Activated naive CD4-positive, alpha-beta T cell treated with anti-CD3 and anti-CD28 coated beads for 36 hours (primary cell): ENCODE measurements at regions not wholly inside any gene's neighbourhood (a gene's known extent, or its start where the extent isn't known, plus 50 kb on each side); places are given as distances from the start of the nearest gene placed in this dataset.

ENCODE experiments used
- CTCF ChIA-PET: fragments of 350-600 bp; sonication (Branson Sonifier 250); formaldehyde crosslinking; loops from one replicate; lab custom pipeline; 2021; ENCODE audit warnings: antibody characterized with exemption; lab: Charles Lee
- DNase-seq: peaks from one replicate; pipeline ENCODE4 v3.0.0-alpha.2; 2020
- H3K27ac Mint-ChIP-seq: one replicate; pipeline ENCODE4 v1.8.0; 2021; ENCODE audit warnings: mild to moderate bottlenecking, mixed read lengths
- H3K27me3 Mint-ChIP-seq: one replicate; pipeline ENCODE4 v1.8.0; 2021; ENCODE audit warnings: low read depth, mixed read lengths
- H3K36me3 Mint-ChIP-seq: one replicate; pipeline ENCODE4 v1.8.0; 2021; ENCODE audit warnings: low read depth, mixed read lengths
- H3K4me1 Mint-ChIP-seq: one replicate; pipeline ENCODE4 v1.8.0; 2021; ENCODE audit warnings: low read depth, mixed read lengths
- H3K4me3 Mint-ChIP-seq: one replicate; pipeline ENCODE4 v1.8.0; 2021; ENCODE audit warnings: mild to moderate bottlenecking, moderate library complexity, mixed read lengths
- H3K9me3 Mint-ChIP-seq: one replicate; pipeline ENCODE4 v1.8.0; 2021; ENCODE audit warnings: mixed read lengths
- intact Hi-C: fragments of 100-400 bp; cut with micrococcal nuclease; formaldehyde crosslinking; loops from one replicate; pipeline ENCODE4 v1.15.1; 2023

DNA sequence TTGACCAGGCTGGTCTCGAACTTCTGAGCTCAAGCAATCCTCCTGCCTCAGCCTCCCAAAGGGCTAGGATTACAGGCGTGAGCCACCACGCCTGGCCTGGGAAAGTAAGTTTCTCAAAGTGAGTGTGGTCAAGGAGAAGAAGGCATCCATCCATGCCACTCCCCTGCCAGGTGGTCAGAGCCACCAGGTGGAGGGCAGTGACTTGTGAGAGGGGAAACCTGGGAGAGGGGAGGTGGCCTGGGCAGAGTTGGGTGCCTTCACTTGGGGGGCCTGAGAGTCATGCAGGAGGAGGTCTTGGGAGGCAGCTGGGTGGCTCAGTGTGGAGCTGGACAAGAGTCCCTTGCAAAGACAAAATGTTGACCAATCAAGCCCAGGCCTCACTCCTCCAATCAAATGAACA is 470.0 kb downstream of the MATN1 start:
- no peak overlapping the region for H3K27ac Mint-ChIP-seq
- no peaks in the 10 kb centered on the region for H3K9me3 Mint-ChIP-seq
- intact Hi-C loops = no loop called here
- CTCF ChIA-PET = no interaction called here
- H3K4me3 Mint-ChIP-seq = no peak overlapping the region
- DNase-seq = no peak
- no peaks in the 10 kb centered on the region for H3K4me1 Mint-ChIP-seq
- H3K27me3 Mint-ChIP-seq = peaks cover 8% of the 10 kb centered on the region
- H3K36me3 Mint-ChIP-seq = no peaks in the 10 kb centered on the region

DNA sequence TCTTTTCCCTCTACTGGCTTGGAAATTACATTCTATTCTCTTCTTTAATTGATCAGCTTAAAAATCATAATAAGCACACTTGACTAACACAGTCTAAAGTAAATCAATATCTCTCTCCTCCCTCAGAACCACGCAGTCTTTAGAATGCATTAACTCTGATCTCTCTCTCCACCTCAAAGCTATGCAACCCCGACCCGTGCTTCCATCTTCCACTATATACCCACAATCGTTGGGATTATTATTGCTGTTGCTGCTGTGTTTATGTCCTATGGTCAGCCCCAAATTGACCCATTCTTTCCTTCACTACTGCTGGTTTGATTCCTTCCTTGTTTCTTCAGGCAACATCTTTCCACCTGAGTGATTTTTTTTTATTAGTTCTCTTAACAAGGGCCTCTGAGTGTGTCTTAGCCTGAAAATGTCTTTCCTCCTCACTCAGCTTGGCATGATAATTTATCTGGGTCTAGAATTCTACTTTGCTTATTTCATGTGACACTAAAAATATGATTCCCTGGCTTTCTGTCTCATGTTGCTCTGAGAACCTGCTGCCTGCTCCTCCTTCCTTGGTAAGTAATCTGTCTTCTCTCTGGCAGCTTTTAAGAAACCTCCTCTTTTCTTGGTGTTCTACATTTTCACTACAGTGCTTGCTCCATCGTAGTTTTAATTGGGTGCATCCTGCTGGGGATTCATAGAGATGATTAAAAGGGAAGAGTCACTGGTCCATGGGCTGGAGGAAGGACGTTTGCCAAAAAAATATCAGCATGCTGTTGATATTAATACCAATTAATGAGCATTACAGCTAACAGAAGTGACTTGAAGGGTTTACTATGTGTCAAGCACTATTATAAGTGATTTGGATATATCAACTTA is 472.2 kb downstream of the MATN1 start:
- intact Hi-C loops = no loop called here
- H3K4me3 Mint-ChIP-seq = no peak overlapping the region

DNA sequence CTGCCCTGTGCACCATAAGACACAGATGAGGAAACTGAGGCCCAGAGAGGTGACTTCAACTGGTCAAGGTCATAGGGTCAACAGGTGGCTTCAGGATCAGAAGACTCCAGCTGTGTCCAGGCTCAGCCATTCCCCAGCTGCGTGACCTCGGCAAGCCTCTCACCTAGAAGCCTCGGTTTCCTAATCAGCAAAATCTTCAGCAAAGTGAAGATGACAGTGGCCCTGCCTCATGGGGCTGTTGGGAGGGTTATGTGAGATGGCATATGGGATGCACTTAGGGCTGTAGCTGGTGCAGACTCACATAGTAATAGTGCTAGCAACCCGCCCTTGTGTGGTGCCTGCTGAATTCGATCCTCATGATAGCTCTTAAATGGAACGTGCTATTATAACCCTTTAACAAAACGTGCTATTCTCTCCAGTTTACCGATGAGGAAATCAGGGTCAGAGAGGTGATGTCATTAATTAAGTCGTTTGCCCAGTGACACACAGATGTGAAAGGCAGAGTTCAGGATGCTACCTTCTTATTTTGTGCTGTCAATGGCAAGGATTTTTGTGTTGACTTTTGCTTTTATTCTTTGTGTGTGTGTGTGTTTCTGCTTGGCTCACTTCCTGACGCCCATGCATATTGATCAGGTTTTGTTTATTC is 472.9 kb downstream of the MATN1 start:
- CTCF ChIA-PET = no interaction called here
- Mint-ChIP-seq H3K4me3 (no peak overlapping the region), H3K4me1 (no peaks in the 10 kb centered on the region), H3K9me3 (no peaks in the 10 kb centered on the region), H3K27ac (no peak overlapping the region), H3K36me3 (no peaks in the 10 kb centered on the region), H3K27me3 (peaks cover 6% of the 10 kb centered on the region)
- intact Hi-C loops = no loop called here
- no peak for DNase-seq

More for the DNA sequence above, 472.2 kb downstream of the MATN1 start:
- Mint-ChIP-seq H3K27ac (no peak overlapping the region), H3K4me1 (no peaks in the 10 kb centered on the region), H3K36me3 (no peaks in the 10 kb centered on the region), H3K9me3 (no peaks in the 10 kb centered on the region), H3K27me3 (peaks cover 8% of the 10 kb centered on the region)
- CTCF ChIA-PET = no interaction called here
- DNase-seq = no peak

DNA sequence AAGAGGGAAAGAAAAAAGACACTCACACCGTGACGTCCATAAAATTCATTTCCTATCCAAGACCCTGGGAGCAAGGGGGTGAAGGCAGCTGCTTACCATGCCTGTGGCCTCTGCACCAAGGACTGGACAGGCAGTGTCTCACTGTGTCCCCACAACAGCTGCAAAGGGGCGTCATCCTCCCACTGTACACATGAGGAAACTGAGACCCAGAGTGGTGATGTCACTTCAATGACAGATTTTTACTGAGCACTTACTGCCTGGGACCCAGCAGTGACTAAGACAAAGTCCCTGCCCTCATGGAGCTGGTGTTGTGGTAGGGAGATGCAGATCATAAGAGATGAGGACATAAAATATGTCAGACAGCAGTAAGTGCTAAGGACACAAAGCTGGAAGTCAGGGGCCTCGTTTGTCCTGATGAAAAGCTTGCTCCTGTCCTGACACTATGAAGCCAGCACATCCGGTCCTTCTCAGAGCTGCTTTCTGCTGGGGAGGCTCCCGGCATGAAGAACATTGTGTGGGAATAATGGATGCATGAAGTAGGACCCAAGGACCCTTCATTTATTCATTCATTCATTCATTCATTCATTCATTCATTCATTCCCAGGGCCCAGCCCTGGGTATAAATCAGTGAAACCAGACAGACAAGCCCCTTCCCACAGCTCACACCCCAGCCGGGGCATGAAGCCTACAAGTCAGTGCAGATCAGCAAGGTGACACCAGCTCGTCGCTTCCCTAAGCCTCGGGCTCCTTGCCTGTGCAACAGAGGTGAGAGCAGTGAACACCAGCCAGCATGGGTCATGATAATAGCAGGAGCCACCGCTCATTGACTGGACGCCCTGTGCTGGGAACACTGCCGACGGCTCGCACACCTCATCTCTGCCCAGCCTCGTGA is 473.7 kb downstream of the MATN1 start:
- CTCF ChIA-PET = interaction anchor here (1.5 kb wide), 1 partner anchor 131 kb away, joined by 4 read pairs; no protein-coding TSS in a partner anchor

DNA sequence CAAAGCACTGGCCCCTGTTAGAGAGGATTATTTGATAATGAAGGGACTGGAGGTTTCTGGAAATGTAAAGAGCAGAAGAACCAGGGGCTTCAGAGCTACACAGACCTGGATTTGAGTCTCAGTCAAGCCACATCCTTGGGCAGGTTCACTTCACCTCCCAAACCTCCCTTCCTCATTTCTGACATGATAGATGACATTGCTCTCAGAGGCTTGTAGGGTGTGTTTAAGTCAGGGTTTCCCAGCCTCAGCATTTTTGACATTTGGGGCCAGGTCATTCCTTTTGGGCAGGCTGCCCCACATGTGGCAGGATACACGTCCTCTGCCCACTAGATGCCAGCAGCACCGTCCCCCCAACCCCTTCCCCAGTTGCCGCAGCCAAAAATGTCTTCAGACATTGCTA is 474.6 kb downstream of the MATN1 start:
- H3K36me3 Mint-ChIP-seq = no peaks in the 10 kb centered on the region
- peaks cover 8% of the 10 kb centered on the region for H3K27me3 Mint-ChIP-seq
- no peaks in the 10 kb centered on the region for H3K4me1 Mint-ChIP-seq
- H3K27ac Mint-ChIP-seq = no peak overlapping the region
- CTCF ChIA-PET = interaction anchor here (1.5 kb wide), 1 partner anchor 131 kb away, joined by 4 read pairs; no protein-coding TSS in a partner anchor
- intact Hi-C loops = no loop called here
- no peak for DNase-seq
- H3K9me3 Mint-ChIP-seq = no peaks in the 10 kb centered on the region
- no peak overlapping the region for H3K4me3 Mint-ChIP-seq

More for the DNA sequence above, 473.7 kb downstream of the MATN1 start:
- DNase-seq = no peak
- peaks cover 7% of the 10 kb centered on the region for H3K27me3 Mint-ChIP-seq
- H3K4me1 Mint-ChIP-seq = no peaks in the 10 kb centered on the region
- H3K36me3 Mint-ChIP-seq = no peaks in the 10 kb centered on the region
- no peaks in the 10 kb centered on the region for H3K9me3 Mint-ChIP-seq
- intact Hi-C loops = no loop called here
- no peak overlapping the region for H3K4me3 Mint-ChIP-seq
- no peak overlapping the region for H3K27ac Mint-ChIP-seq

DNA sequence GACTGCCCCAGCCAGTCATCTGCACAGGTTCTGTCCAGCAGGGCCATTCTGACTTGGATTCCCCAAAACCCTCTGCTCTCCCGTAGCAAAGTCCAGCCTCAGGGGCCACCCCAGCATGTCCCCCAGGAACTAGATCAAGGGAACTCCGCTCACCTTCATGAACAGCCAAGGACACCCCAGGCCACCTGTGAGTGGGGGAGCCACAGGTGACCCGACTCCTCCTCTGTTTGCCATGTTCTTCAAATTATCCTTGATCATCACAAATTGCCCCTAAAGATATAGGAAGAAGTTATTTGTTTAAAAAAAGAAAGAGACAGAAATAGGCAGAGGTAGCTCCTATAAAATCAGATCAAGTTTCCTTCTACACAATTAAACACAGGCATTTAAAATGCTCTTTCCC is 475.0 kb downstream of the MATN1 start:
- Mint-ChIP-seq H3K4me3 (no peak overlapping the region), H3K4me1 (no peaks in the 10 kb centered on the region), H3K36me3 (no peaks in the 10 kb centered on the region), H3K27ac (no peak overlapping the region), H3K27me3 (peaks cover 6% of the 10 kb centered on the region), H3K9me3 (no peaks in the 10 kb centered on the region)
- CTCF ChIA-PET = interaction anchor here (1.5 kb wide), 1 partner anchor 132 kb away, joined by 4 read pairs; no protein-coding TSS in a partner anchor
- intact Hi-C loops = no loop called here
- DNase-seq = no peak

DNA sequence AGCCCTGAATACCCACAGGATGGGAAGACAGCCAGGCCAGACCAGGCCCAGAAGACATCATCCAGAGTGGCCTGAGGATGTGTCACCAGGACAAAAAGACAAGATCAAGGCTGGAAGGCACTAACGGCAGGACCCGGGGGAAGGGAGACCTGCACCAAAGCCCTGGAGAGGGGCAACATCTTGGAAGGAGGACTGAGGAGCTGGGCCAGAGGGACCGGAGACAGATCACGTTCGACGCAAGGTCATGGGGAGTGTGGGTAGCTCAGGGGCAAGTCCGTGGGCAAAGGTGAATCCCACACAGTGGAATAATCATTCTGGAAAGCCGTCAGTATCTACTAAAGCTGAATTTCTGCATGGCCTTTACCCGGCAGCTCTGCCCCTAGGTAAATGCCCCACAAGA is 478.6 kb downstream of the MATN1 start:
- Mint-ChIP-seq H3K36me3 (no peaks in the 10 kb centered on the region), H3K27ac (no peak overlapping the region), H3K9me3 (no peaks in the 10 kb centered on the region), H3K27me3 (peaks cover 12% of the 10 kb centered on the region), H3K4me3 (no peak overlapping the region), H3K4me1 (no peaks in the 10 kb centered on the region)
- intact Hi-C loops = no loop called here
- CTCF ChIA-PET = interaction anchor here (1.2 kb wide), 1 partner anchor 12 kb away, joined by 3 read pairs; no protein-coding TSS in a partner anchor
- no peak for DNase-seq

DNA sequence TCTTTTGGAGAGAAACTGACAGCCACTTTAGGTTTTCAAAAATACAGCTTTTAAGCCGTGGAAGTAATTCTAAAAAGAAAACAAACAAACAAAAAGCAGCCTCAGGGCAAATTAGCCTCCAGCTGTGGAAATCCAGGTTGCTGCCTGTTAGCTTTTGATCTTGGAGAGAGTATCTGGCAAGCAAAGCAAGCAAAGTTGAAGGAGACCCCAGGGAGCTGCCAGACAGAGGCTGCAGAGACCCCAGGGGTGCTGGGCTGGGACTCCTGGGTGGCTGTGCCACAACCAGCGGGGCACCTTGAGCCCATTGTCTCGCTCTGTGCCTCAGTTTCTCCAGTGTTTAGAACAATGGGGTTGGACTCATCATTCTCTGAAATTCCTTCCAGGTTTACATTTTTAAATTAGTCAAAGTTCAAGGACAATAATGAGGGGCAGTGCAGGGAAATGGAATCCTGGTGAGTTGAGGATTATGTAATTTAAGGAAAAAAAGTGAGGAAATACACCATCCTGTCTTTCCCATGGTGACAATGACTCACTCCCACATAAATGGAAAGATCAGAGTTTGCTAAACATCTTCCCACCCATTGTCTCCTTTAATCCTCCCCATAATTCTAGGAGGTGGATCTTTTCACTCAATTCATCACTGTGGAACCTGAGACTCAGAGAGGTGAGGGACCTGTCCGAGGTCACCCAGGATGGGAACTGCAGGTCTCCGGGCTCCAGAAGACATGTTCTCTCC is 480.5 kb downstream of the MATN1 start:
- CTCF ChIA-PET = no interaction called here
- no peaks in the 10 kb centered on the region for H3K36me3 Mint-ChIP-seq
- H3K27me3 Mint-ChIP-seq = peaks cover 15% of the 10 kb centered on the region
- no peak overlapping the region for H3K27ac Mint-ChIP-seq
- no peak for DNase-seq
- no peaks in the 10 kb centered on the region for H3K4me1 Mint-ChIP-seq
- intact Hi-C loops = no loop called here
- H3K4me3 Mint-ChIP-seq = no peak overlapping the region
- no peaks in the 10 kb centered on the region for H3K9me3 Mint-ChIP-seq

DNA sequence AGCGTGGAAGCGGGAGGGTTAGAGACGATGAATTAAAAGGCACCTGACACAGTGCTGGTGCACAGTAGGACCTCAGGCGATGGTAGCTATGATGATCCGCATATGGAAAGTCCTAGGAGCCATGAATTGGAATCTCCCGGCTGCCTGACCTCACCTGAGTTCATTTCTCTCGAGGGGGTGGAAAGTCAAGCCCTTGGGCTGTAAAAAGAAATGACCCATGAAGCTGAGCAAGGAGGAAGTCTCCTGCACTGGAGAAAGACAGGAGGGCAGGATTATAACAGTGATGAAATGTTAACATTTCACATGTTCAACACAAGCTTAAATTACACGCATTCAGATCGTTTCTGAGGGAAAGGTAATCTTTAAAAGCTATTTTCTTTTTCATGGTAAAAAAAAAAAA is 481.2 kb downstream of the MATN1 start:
- H3K4me3 Mint-ChIP-seq = no peak overlapping the region
- no peak for DNase-seq
- intact Hi-C loops = no loop called here
- H3K4me1 Mint-ChIP-seq = no peaks in the 10 kb centered on the region
- peaks cover 15% of the 10 kb centered on the region for H3K27me3 Mint-ChIP-seq
- CTCF ChIA-PET = no interaction called here
- no peaks in the 10 kb centered on the region for H3K36me3 Mint-ChIP-seq
- H3K27ac Mint-ChIP-seq = no peak overlapping the region
- H3K9me3 Mint-ChIP-seq = no peaks in the 10 kb centered on the region

DNA sequence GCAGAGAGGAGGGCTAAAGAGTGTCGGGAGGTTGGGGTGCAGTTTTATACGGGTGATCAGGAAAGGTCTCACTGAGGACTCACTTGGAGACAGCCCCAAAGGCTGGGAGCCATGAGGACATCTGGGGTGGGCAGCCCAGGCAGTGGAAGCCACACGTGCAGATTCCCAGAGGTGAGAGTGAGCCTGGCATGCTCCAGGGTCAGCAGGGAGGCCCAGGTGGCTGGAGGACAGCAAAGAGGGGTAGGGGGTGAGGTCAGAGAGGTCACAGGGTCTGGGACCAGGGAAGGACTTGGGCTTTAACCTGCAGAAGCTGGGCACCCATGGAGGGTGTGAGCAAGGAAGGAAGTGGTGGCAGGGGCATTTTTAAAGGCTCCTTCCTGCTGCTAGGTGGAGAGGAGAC is 481.7 kb downstream of the MATN1 start:
- CTCF ChIA-PET = no interaction called here
- peaks cover 15% of the 10 kb centered on the region for H3K27me3 Mint-ChIP-seq
- no peaks in the 10 kb centered on the region for H3K9me3 Mint-ChIP-seq
- H3K36me3 Mint-ChIP-seq = no peaks in the 10 kb centered on the region
- H3K4me1 Mint-ChIP-seq = no peaks in the 10 kb centered on the region
- intact Hi-C loops = no loop called here
- H3K4me3 Mint-ChIP-seq = no peak overlapping the region
- DNase-seq = no peak
- H3K27ac Mint-ChIP-seq = no peak overlapping the region

DNA sequence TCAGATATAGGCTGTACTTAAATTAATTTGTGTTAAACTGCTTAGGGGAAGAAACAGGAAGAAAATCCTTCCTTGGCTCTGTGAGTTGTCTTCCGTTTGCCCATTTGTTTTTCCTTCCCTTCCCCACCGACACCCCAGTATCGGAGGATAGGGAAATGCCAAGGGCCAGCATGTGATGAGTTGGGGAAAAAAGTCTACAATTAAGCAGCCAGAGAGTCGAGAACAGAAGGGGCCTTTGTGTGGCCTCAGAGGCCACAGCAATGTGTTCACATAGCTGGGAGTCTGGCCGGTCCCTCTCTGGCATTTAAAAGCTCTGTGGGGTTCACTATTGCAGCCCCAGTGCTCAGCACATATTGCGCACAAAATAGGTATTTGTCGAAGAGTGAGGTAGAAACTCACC is 489.3 kb downstream of the MATN1 start:
- no peak overlapping the region for H3K27ac Mint-ChIP-seq
- H3K4me1 Mint-ChIP-seq = no peaks in the 10 kb centered on the region
- H3K4me3 Mint-ChIP-seq = no peak overlapping the region
- DNase-seq = no peak
- H3K9me3 Mint-ChIP-seq = no peaks in the 10 kb centered on the region
- no peaks in the 10 kb centered on the region for H3K36me3 Mint-ChIP-seq
- H3K27me3 Mint-ChIP-seq = peaks cover 2% of the 10 kb centered on the region
- intact Hi-C loops = no loop called here
- CTCF ChIA-PET = interaction anchor here (0.5 to 1.5 kb wide), 2 partner anchors 120 to 146 kb away, joined by 3 to 4 read pairs; no protein-coding TSS in a partner anchor
